Skin of body (tissue), 1 donor: ENCODE measurements at regions not wholly inside any gene's neighbourhood (a gene's known extent, or its start where the extent isn't known, plus 50 kb on each side); places are given as distances from the start of the nearest gene placed in this dataset.

Experiments used
- DNase-seq: peaks from one replicate; lab custom pipeline; 2025; lab: John Stamatoyannopoulos, UW

GRCh38 chr1:4270651-4271337, 370.7 kb upstream of the C1orf174 start:
- no peak for DNase-seq

DNA sequence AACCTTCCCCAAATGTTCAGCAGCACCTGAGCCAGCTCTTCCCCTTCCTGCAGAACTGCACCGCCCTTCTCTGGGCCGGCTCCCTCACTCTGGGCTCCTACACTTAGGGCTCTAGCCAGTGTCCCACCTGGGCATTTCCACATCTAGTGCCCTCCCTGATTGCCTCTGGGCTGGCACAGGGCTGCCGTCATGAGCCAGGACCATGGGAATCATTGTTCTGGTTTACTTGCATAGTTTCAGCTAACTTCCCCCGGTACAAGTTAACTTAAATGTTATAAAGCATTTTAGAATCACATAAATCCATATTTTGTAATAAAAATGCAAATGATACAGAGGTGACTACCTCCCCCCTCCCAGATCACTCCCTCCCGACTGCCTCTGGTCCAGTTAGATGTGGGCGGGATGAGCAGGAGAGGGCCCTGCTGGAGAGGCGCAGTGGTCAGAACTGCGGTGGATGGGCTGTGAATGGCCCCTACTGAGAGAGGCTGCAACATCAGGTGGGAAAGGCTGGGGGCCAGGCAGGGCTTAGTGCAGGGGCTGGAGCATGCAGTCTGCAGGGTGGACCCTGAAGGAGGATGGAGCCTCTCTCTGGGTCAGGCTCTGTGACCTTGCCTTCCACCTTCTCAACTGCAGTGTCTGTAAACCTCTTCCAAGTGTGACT, 371.4 kb upstream of the C1orf174 start:
- DNase-seq: no peak

DNA sequence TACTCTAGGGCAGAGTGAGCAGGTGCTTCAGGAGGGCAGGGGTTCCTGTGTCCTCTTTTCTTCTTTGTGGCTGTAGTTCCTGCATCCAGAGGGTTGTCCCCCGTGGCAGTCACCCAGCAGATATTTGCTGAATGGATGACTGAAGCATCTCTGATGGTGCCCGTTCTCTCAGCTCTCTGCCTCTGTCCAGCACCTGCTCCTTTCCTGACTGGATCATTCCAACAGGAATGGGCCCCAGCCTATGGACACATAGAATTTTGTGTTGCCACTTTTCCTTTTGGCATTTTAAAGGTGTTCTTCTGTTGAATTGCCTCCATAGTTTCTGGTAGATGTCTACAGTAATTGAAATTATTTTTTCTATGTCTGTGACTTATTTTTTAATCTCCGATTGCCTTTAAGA, 372.5 kb upstream of the C1orf174 start:
- no peak for DNase-seq

DNA sequence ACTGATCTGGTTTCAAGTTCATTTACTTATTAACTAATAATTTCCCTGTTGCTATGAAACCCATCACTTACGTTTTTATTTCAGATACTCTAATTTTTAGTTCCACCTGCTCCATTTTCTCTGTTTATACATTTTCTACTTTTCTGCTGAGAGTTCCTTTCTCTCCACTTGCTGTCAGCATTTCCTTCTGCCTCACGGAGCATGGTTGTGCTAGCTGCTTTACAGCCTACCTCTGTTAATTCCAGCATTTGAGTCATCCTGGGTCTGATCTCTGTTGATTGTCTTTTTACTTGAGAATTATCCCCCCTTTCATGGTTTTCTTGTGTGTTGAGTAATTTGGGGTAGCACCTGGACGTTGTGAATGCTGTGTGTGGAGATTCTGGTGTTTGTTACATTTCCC, 373.2 kb upstream of the C1orf174 start:
- DNase-seq: no peak

DNA sequence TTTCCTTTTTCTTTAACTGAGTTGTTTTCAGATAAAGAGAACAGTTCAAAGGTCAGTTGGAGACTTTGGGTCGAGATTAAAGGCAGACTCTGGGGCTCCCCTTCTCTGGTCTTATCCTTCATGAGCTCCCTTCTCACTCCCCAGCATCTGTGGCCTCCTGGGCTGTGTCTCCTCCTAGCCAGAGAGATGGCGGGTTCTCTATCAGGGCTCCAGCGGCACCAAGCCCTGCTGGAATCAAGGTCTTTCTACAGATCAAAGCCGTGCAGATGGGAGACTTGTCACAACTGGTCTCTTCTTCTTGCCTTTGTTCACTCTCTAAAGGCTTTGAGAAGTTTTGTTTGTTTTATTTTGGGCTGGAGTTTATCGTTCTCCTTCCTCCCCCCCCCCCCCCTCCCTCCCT, 373.7 kb upstream of the C1orf174 start:
- no peak for DNase-seq

- DNase-seq: no peak
Measured at GRCh38 chr1:4275083-4275482, 375.0 kb upstream of the C1orf174 start.

DNA sequence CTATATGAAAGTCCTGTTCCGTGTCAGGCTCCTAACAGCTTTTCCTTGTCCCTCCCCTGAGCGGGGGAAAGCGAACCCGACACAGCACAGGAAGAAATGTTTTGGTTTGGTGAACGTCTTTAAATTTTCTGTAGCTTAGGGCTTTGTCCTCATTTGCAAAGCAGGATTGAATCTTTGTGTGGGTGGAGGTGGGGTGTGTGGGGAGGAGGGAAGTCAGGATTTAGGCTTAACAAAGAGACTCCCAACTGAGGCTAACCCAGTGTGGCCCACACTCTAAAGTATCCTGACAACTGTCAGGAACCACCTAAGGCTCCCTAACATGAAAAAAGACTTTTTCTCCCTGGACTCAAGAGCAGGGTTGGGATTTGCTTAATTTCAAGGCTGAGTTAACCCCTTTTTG, 376.2 kb upstream of the C1orf174 start:
- no peak for DNase-seq

GRCh38 chr1:4277598-4277997, 376.8 kb upstream of the AJAP1 start:
- no peak for DNase-seq

DNA sequence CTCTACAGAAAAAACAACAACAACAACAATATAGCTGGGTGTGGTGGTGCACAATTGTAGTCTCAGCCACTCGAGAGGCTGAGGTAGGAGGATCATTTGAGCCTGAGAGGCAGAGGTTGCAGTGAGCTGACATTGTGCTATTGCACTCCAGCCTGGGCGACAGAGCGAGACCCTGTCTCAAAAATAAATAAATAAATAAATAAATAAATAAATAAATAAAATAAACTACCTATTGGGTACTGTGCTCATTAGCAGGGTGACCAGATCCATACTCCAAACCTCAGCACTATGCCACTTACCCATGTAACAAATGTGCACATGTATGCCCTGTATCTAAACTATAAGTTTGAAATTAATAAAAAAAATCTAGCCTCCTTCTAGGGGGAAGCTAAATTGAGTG, 369.4 kb upstream of the AJAP1 start:
- no peak for DNase-seq

DNA sequence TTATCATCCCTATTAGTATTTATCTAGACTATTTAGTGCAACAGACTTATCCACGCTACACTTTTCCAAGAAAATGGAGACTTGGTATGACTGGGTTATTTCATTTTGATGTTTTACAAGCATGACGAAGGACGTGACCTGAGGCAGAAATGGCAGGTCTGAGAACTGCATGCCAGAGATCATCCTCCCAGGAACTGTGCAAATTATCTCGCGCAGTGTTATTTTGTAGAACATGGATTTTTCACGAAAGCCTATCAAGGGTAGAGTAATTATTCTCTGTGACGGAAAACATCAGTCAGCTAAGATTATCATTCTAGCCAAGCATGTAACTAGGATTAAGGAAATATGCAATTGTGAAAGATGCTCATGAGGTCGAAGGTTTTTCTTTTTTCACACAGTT, 361.5 kb upstream of the AJAP1 start:
- no peak for DNase-seq

DNA sequence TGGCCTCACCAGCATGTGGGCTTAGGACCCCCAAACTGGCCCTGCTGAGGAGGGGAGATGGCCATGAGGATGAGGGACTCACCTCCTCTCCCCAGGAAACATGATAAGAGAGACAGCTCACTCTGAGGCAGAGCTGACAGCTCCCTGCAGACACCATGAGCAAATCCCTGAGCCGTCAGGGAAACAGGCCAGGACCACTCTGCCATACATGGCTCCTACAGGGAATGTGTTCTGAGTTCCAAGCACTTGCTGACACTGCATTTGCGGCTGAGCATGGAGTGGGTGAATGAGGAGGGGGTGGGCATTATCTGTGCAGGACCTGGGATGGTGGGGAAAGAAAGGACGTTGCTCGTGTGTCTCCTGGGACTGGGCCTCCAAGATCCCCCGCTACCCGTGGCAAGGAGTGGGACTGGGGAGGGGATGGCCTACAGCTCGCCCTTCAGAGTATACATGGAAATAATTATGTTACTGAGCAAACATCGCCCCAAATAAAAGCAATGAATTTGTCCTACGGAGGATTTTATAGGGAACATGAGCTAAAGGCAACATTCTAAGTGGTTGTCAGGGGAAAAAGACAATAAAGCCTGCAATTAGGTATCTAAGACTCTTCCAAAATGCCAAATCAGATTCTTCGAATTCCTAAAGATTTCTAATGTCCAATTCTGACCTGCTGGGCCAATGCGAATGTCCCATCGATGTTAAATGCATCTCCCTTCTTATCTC, 355.9 kb upstream of the AJAP1 start:
- DNase-seq: no peak

GRCh38 chr1:4301007-4301406, 353.4 kb upstream of the AJAP1 start:
- DNase-seq: no peak

DNA sequence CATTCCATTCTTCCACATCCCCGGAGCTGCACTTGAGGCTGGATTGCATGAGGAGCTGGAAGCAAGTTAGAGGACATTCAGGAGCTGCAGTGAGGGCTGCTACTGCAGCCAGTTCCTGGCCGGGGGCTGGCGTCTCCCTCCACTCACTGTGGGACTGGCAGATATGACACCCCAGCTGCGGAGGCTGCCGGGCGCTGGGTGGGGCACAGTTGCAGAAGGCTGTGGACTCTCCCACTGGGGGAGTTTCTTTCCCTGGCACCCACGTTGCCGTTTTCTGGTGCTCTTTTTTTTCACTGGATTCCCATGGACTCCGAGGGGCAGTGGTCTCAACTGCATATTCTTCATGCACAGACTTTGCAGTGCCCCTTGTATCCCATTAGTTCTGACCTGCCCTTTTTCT, 351.1 kb upstream of the AJAP1 start:
- DNase-seq: no peak

- no peak for DNase-seq
Measured at GRCh38 chr1:4305526-4306301, 348.7 kb upstream of the AJAP1 start.

GRCh38 chr1:4306559-4307467, 347.6 kb upstream of the AJAP1 start:
- no peak for DNase-seq

- no peak for DNase-seq
Measured at GRCh38 chr1:4307468-4307845, 347.0 kb upstream of the AJAP1 start.

DNA sequence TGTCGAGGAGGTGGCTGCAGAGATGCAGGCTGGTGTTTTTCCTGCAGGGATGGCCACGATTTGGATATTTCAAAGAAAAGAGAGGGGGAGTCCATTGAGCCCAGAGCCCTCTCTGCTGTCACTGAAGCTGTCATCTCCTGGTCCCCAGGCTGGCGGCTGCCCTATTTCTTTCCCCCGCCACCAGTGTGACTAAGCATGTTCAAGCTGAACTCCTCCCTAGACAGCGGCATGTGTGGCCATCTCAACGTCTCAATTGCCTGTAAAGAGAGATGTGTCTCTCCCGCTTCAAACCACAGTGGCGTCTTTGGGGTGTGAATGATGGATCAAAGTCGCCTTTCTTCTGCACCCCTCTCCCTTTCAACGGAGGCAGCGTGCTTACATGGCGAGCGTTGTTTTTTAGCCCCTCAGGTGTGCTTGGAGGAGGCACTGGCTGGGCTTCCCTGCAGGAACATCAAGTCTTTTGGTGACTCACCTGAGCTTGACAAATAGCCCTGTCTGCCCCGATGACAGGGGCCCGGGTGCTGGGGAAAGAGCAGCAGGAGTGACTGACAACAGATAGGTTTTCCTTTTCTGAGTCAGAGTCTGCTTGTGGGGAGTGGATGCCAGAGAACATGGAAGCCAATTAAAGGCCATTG, 346.4 kb upstream of the AJAP1 start:
- DNase-seq: no peak

DNA sequence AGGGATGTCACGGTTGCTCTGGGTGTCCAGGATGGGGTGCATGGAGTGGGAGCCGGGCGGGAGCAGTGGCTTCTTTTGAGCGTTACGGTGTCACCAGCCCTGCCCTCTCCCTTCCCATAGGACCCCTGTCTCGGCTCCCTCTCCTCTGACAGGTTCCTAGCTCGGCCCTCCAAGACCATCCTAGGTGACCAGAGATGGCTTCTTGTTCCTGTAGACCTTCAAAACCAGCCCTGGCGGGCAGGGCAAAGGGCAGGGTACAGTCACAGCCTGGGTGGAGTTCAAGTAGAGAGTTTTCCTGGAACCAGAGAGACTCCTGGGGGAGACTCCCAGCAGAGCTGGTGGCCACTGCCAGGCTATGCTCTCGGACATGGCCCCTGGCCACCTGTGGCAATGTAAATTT, 345.6 kb upstream of the AJAP1 start:
- no peak for DNase-seq

DNA sequence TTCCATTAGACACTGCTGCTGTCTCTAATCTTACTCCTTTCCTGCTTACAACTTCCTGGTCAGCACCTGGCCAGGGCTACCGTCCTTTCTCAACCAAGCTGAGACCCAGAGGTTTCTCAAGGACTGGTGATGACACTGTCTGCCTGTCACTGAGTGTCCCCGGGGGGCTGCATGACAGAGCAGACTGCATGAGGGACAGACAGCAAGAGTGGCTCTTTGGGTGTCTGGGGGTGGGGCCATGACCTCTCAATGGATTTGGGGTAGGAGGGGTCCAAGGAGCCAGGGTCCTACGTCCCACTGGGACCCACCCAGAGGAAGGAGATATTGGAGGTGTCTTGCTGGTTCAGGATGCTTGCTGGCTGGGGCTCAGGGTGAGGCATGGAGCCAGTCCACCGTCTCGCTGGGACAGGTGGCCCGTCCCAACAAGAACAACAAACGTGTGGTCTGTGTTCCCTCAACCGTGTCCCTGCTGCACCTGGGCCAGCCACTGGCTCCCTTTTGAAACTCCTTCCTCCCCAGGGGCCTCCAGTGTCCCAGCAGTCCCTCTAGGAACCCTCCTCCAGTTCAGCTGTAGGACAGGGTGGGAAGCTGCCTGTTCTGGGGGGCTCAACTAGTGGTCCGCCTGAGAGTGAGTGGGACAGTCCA, 344.6 kb upstream of the AJAP1 start:
- no peak for DNase-seq

DNA sequence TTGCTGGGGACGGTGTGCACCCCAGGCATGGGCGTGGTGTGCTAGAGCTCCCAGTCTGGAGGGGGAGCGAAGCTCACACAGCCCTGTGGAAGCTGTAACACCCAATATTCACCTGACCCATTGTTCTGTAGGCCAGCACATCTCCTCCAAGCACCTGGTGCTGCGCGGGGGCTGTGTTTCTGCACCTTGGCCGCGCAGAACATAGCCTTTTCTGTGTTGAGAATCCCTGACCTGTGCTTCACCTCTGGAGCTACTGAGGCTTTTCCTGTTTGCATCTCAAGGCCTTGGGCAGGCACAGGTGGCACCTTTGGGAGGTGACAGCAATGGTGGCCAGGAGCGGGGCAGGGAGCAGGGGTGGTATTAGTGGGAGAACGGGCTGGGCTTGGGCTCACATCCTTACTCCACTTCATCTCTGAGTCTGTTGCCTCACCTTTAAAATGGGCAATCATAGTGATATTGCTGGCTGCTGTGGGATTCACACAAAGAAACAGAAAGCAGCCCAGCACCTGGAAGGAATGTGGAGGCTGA, 343.9 kb upstream of the AJAP1 start:
- no peak for DNase-seq
